ENCODE measurements at regions not wholly inside any gene's neighbourhood (a gene's known extent, or its start where the extent isn't known, plus 50 kb on each side); places are given as distances from the start of the nearest gene placed in this dataset.

- TF ChIP-seq ZNF396 (CRISPR knock-in tag; IDR thresholded peaks at IDR 0.05; ENCODE audit: borderline replicate concordance) (no peak), CTCF (IDR thresholded peaks at IDR 0.05) (no peak), NFE2L1 (CRISPR knock-in tag; IDR thresholded peaks at IDR 0.05) (no peak), ATF3 (CRISPR knock-in tag; conservative IDR thresholded peaks at IDR 0.05) (no peak)
These were observed 413.7 kb upstream of the TBL1XR1 start for GRCh38 chr3:177610686-177611633.
